ENCODE measurements at regions not wholly inside any gene's neighbourhood (a gene's known extent, or its start where the extent isn't known, plus 50 kb on each side); places are given as distances from the start of the nearest gene placed in this dataset.

GRCh38 chr10:4250587-4250887, 465.5 kb upstream of the KLF6 start:
- Histone ChIP-seq H3K9me3 (ENCODE audit: control insufficient read depth, low read depth, low read length) (no peaks in the 10 kb centered on the region), H2BK5ac (ENCODE audit: insufficient read length, low read length) (no peak overlapping the region), H3K9ac (ENCODE audit: extremely low read depth, insufficient read length, low read length) (no peak overlapping the region), H4K5ac (ENCODE audit: insufficient read length, low read depth, low read length) (no peak overlapping the region), H3K27me3 (ENCODE audit: insufficient read depth, low read length) (no peaks in the 10 kb centered on the region), H3K79me1 (ENCODE audit: insufficient read depth, low read depth, low read length, poor library complexity, severe bottlenecking) (no peaks in the 10 kb centered on the region), H3K23ac (ENCODE audit: insufficient read length, low read depth, low read length) (no peak overlapping the region), H3K79me2 (ENCODE audit: insufficient read depth, low read length) (no peaks in the 10 kb centered on the region), H2BK12ac (ENCODE audit: insufficient read length, low read depth, low read length) (no peak overlapping the region), H3K4me1 (ENCODE audit: insufficient read depth, low read length) (no peaks in the 10 kb centered on the region), H2AK5ac (ENCODE audit: insufficient read length, low read length) (no peak overlapping the region), H4K91ac (ENCODE audit: insufficient read length, low read depth, low read length) (no peak overlapping the region), H3K4me2 (ENCODE audit: insufficient read depth, insufficient read length, low read length) (no peak overlapping the region), H2BK15ac (ENCODE audit: low read depth, low read length) (no peak overlapping the region), H3K56ac (ENCODE audit: insufficient read length, low read depth, low read length) (no peak overlapping the region), H3K18ac (ENCODE audit: insufficient read length, low read depth, low read length) (no peak overlapping the region), H4K8ac (replicated peaks; ENCODE audit: insufficient read length, low read depth, low read length) (no peak overlapping the region), H3T11ph (ENCODE audit: low read length) (no peak overlapping the region), H3K23me2 (ENCODE audit: insufficient read length, low read depth, low read length, poor library complexity, severe bottlenecking) (no peaks in the 10 kb centered on the region), H4K20me1 (ENCODE audit: control insufficient read depth, insufficient read depth, insufficient read length) (no peaks in the 10 kb centered on the region), H3K4ac (ENCODE audit: low read depth, low read length) (no peak overlapping the region), H2BK120ac (ENCODE audit: low read depth, low read length, poor library complexity, severe bottlenecking) (no peak overlapping the region), H3K14ac (ENCODE audit: insufficient read depth, low read length) (no peak overlapping the region), H3K27ac (ENCODE audit: insufficient read length, low read depth, low read length) (no peak overlapping the region), H2AFZ (ENCODE audit: low read length) (no peak overlapping the region), H2BK20ac (ENCODE audit: low read depth, low read length, poor library complexity, severe bottlenecking) (no peak overlapping the region)
- Mint-ChIP-seq H3K27me3 (ENCODE audit: low read depth) (peaks cover 2% of the 10 kb centered on the region; the same call in 1 of the 2 replicates), H3K9me3 (no peaks in the 10 kb centered on the region; a peak in 1 of 5 replicates), H3K4me1 (no peaks in the 10 kb centered on the region), H3K36me3 (ENCODE audit: insufficient read depth in 1 of 3, low read depth in 3 of 3) (peaks cover 0 to 2% (median 0%) of the 10 kb centered on the region in 3 experiments; a peak in 2 of 7 replicates), H3K27ac (no peak overlapping the region), H3K4me3 (no peak overlapping the region)
- no peak for DNase-seq
- no peak for TF ChIP-seq CTCF (conservative IDR thresholded peaks at IDR 0.05)
- WGBS (ENCODE audit: extremely low coverage, insufficient read length, low lambda C conversion rate), result no CpG with 5 or more reads among the region's 2 CpGs
